MM.1S (cell line): ENCODE measurements at regions not wholly inside any gene's neighbourhood (a gene's known extent, or its start where the extent isn't known, plus 50 kb on each side); places are given as distances from the start of the nearest gene placed in this dataset.
A peak's percentile ranks its signal among the peaks of the same experiment; 100 is the strongest.
"Not testable (repeated sequence)": the region's sequence is repeated elsewhere in the genome, so short reads cannot be mapped to it uniquely, and the experiment has no call there.

ENCODE experiments used
- DNase-seq: peaks from one replicate; pipeline ENCODE4 v3.0.0-alpha.2; 2015
- H2AFZ ChIP-seq: fragments of 300-600 bp; sonication (generic); 2 replicates; pipeline ENCODE4 v1.6.0; 2016; ENCODE audit warnings: antibody characterized with exemption, low read length
- H3F3A ChIP-seq: fragments of 300-600 bp; sonication (generic); 2 replicates; pipeline ENCODE4 v1.6.1; 2016; ENCODE audit warnings: mild to moderate bottlenecking, antibody characterized with exemption, low read length, moderate library complexity, mixed read lengths; ENCODE audit not compliant: insufficient read depth
- H3K27ac ChIP-seq: fragments of 300-600 bp; sonication (generic); 2 replicates; pipeline ENCODE4 v1.5.1; 2016; ENCODE audit warnings: mild to moderate bottlenecking, low read length
- H3K27me3 ChIP-seq: fragments of 300-600 bp; sonication (generic); replicated peaks from 2 replicates; pipeline ENCODE4 v1.6.0; 2016; ENCODE audit warnings: low read length; ENCODE audit not compliant: insufficient read depth
- H3K36me3 ChIP-seq: fragments of 300-600 bp; sonication (generic); replicated peaks from 2 replicates; pipeline ENCODE4 v1.6.1; 2016; ENCODE audit warnings: mild to moderate bottlenecking, low read length, mixed read lengths; ENCODE audit not compliant: insufficient read depth
- H3K4me1 ChIP-seq: fragments of 300-600 bp; sonication (generic); 2 replicates; pipeline ENCODE4 v1.6.1; 2016; ENCODE audit warnings: low read length, mixed read lengths
- H3K4me2 ChIP-seq: fragments of 300-600 bp; sonication (generic); 2 replicates; pipeline ENCODE4 v1.6.0; 2016; ENCODE audit warnings: low read depth, low read length
- H3K4me3 ChIP-seq: fragments of 300-600 bp; sonication (generic); 2 replicates; pipeline ENCODE4 v1.5.1; 2016; ENCODE audit warnings: low read length, mixed read lengths
- H3K79me2 ChIP-seq: fragments of 300-600 bp; sonication (generic); 2 replicates; pipeline ENCODE4 v1.6.1; 2016; ENCODE audit warnings: mixed run types, low read length, mixed read lengths
- H3K9ac ChIP-seq: fragments of 300-600 bp; sonication (generic); 2 replicates; pipeline ENCODE4 v1.6.1; 2016; ENCODE audit warnings: low read length, mixed read lengths
- H3K9me2 ChIP-seq: fragments of 300-600 bp; sonication (generic); replicated peaks from 2 replicates; pipeline ENCODE4 v1.6.1; 2016; ENCODE audit warnings: mild to moderate bottlenecking, low read length, mixed read lengths; ENCODE audit not compliant: insufficient read depth
- H3K9me3 ChIP-seq: fragments of 300-600 bp; sonication (generic); replicated peaks from 2 replicates; pipeline ENCODE4 v1.6.1; 2016; ENCODE audit warnings: mild to moderate bottlenecking, low read length, mixed read lengths; ENCODE audit not compliant: insufficient read depth
- H4K20me1 ChIP-seq: fragments of 300-600 bp; sonication (generic); 2 replicates; pipeline ENCODE4 v1.6.1; 2016; ENCODE audit warnings: mild to moderate bottlenecking, low read length, moderate library complexity, mixed read lengths; ENCODE audit not compliant: insufficient read depth
- EZH2 ChIP-seq: fragments of 300-600 bp; sonication (generic); optimal IDR thresholded peaks from 2 replicates; pipeline ENCODE3; 2017; ENCODE audit warnings: low read depth, mild to moderate bottlenecking, antibody characterized with exemption, low read length, mixed read lengths
- EZH2phosphoT487 ChIP-seq: fragments of 300-600 bp; sonication (generic); IDR thresholded peaks from 2 replicates; pipeline ENCODE4 v1.6.1; 2018; ENCODE audit warnings: antibody characterized with exemption, low read length
- TF ChIP-seq, protein P1 (sequence below): fragments of 300-600 bp; sonication (generic); IDR thresholded peaks from 2 replicates; pipeline ENCODE4 v1.5.1; 2016; ENCODE audit warnings: antibody characterized with exemption, low read length, mixed read lengths

DNA sequence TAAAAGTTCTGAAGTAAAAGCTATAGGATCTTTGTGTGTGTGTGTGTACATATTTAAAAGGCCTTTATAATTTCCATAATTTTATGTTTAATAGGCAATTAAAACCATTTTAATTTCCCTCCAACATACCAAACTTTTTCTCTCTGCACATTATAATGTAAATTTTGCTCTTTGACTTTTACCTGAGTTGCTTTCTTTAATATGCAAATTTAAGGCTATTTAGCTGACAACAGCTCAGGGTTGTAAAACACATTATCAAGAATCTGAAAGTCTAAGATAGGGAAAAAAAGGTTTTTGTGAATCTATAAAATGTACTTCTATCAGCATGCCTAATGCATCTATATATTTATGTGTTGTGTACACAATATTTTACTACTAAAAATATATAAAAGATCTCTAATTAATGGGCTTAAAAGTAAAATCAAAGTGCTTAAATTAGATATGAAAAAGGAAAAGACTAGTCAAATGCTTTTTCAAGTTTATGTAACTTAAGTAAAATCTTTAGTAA is 239.6 kb upstream of the RAI14 start:
- no peaks in the 10 kb centered on the region for H3K79me2 ChIP-seq
- peak overlapping the region; percentile 64 for H2AFZ ChIP-seq
- peak overlapping the region; percentile 44; the same call in 1 of the 2 replicates for H3K27ac ChIP-seq
- no peaks in the 10 kb centered on the region for H3K9me2 ChIP-seq
- H3K4me1 ChIP-seq: 0 out of 2 replicates have a peak, but pooled peaks cover 6% of the 10 kb centered on the region
- no peak for DNase-seq
- TF ChIP-seq, protein P1, sequence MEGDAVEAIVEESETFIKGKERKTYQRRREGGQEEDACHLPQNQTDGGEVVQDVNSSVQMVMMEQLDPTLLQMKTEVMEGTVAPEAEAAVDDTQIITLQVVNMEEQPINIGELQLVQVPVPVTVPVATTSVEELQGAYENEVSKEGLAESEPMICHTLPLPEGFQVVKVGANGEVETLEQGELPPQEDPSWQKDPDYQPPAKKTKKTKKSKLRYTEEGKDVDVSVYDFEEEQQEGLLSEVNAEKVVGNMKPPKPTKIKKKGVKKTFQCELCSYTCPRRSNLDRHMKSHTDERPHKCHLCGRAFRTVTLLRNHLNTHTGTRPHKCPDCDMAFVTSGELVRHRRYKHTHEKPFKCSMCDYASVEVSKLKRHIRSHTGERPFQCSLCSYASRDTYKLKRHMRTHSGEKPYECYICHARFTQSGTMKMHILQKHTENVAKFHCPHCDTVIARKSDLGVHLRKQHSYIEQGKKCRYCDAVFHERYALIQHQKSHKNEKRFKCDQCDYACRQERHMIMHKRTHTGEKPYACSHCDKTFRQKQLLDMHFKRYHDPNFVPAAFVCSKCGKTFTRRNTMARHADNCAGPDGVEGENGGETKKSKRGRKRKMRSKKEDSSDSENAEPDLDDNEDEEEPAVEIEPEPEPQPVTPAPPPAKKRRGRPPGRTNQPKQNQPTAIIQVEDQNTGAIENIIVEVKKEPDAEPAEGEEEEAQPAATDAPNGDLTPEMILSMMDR: no peak
- TF ChIP-seq EZH2 (no peak), EZH2phosphoT487 (no peak)
- H3K9ac ChIP-seq: peak overlapping the region; percentile 26; the same call in 1 of the 2 replicates
- H4K20me1 ChIP-seq: no peaks in the 10 kb centered on the region
- no peaks in the 10 kb centered on the region for H3K9me3 ChIP-seq
- no peaks in the 10 kb centered on the region for H3K36me3 ChIP-seq
- H3F3A ChIP-seq: no peaks in the 10 kb centered on the region
- H3K4me2 ChIP-seq: peak overlapping the region; percentile 54
- peak overlapping the region; percentile 19 for H3K4me3 ChIP-seq
- H3K27me3 ChIP-seq: no peaks in the 10 kb centered on the region

DNA sequence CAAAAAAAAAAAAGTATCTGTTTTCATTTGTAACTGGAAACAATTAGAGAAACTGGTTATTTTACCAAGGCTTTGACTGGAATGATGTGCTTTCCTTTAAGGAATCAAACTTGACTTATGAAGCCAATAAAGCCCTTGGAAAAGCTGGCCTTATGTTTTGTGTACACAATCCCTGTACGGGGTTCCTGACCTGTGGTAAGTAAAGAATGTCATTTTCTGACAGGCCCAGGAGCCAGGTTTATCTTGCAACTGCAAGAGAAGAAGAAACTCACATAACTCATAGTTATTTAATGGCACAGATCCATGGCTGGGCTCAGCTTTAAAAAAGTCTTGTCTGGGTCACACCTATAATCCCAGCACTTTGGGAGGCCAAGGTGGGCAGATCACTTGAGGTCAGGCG is 235.9 kb upstream of the RAI14 start:
- H3K27me3 ChIP-seq, H3K4me1 ChIP-seq, H3K79me2 ChIP-seq, H3K9me2 ChIP-seq, H3K9ac ChIP-seq, H3K36me3 ChIP-seq, H3K27ac ChIP-seq, H3K4me3 ChIP-seq, H2AFZ ChIP-seq, H3K9me3 ChIP-seq, H4K20me1 ChIP-seq, DNase-seq, H3F3A ChIP-seq, H3K4me2 ChIP-seq: not testable (repeated sequence)

DNA sequence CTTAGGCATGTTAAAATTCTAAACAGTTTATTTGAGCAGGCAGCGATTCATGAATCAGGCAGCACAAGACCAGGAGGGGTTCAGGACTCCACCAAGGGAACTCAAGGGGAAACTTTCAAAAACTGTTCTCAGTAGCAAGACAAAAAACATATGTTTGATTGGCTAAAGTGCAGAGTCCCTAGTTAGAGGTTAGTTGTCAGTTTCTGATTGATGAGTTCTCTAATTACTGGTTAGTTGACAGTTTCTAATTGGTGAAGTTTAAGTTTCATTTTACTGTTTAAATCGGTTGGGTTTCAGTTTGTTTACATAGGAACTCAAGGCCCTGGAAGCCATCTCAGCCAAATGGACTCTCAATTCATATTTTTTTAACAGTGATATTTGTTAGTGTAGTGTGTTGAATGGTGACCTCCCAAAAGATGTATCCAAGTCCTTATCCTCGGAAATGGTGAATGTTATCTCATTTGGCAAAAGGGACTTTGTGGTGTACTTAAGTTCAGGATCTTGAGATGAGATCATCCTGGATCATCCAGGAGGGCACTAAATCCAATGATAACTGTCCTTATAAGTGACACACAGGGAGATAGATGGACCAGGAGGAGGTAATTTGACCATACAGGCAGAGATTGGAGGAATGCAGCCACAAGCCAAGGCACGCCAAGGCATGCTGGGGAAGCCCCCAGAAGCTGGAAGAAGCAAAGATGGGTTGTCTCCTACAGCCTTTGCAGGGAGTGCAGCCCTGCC is 219.2 kb upstream of the RAI14 start:
- no peak overlapping the region for H3K4me3 ChIP-seq
- H3K4me2 ChIP-seq: no peak overlapping the region
- no peaks in the 10 kb centered on the region for H3K9me3 ChIP-seq
- TF ChIP-seq, protein P1: no peak
- no peak for TF ChIP-seq EZH2phosphoT487
- TF ChIP-seq EZH2: no peak
- H3K79me2 ChIP-seq: no peaks in the 10 kb centered on the region
- no peak overlapping the region for H3K9ac ChIP-seq
- H3K27ac ChIP-seq: no peak overlapping the region
- DNase-seq: peak; percentile 30
- H3K4me1 ChIP-seq: no peaks in the 10 kb centered on the region
- no peaks in the 10 kb centered on the region for H3K36me3 ChIP-seq
- no peaks in the 10 kb centered on the region for H3K9me2 ChIP-seq
- no peak overlapping the region for H2AFZ ChIP-seq
- no peaks in the 10 kb centered on the region for H3F3A ChIP-seq
- no peaks in the 10 kb centered on the region for H3K27me3 ChIP-seq
- no peaks in the 10 kb centered on the region for H4K20me1 ChIP-seq

DNA sequence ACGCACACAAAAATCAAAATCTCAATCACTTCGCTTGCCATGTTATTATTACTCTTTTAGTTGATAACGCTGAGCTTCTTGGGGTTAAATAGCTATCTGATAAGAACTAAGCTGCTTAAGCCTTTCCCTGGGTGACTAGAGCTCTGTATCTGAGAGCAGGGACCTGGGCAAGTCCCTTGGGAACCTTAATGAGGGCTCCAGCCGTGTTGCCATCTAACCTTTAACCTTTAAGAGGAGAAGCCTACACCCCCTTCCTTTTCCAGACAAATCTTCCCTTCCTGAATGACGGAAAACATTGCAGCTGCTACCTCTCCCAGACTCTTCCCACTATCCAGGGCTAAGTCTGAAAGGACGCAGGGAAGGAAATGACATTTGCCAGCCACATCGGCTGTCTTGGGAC is 216.5 kb upstream of the RAI14 start:
- Histone ChIP-seq H3K9me3 (no peaks in the 10 kb centered on the region), H3K27ac (no peak overlapping the region), H4K20me1 (no peaks in the 10 kb centered on the region), H3K79me2 (no peaks in the 10 kb centered on the region), H3K9ac (no peak overlapping the region), H3K9me2 (no peaks in the 10 kb centered on the region), H3K4me2 (no peak overlapping the region), H3K27me3 (no peaks in the 10 kb centered on the region), H3K36me3 (no peaks in the 10 kb centered on the region), H2AFZ (no peak overlapping the region), H3K4me3 (no peak overlapping the region), H3F3A (no peaks in the 10 kb centered on the region), H3K4me1 (no peaks in the 10 kb centered on the region)
- TF ChIP-seq, protein P1: no peak
- TF ChIP-seq EZH2phosphoT487 (no peak), EZH2 (no peak)
- DNase-seq: no peak

DNA sequence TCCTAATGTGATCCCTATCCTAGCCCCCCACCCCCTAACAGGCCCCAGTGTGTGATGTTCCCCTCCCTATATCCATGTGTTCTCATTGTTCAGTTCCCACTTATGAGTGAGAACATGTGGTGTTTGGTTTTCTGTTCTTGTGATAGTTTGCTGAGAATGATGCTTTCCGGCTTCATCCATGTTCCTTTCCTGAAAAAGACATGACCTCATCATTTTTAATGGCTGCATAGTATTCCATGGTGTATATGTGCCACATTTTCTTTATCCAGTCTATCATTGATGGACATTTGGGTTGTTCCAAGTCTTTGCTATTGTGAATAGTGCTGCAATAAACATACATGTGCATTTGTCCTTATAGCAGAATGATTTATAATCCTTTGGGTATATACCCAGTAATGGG is 214.4 kb upstream of the RAI14 start:
- not testable (repeated sequence) for H3K27ac ChIP-seq, H3K79me2 ChIP-seq, H3K4me1 ChIP-seq, H3K9ac ChIP-seq, H3K4me3 ChIP-seq, H3K9me2 ChIP-seq, H2AFZ ChIP-seq, H3K9me3 ChIP-seq, H3F3A ChIP-seq, H3K27me3 ChIP-seq, H4K20me1 ChIP-seq, DNase-seq, H3K4me2 ChIP-seq, H3K36me3 ChIP-seq
